Fibroblast of lung (primary cell): ENCODE measurements at regions not wholly inside any gene's neighbourhood (a gene's known extent, or its start where the extent isn't known, plus 50 kb on each side); places are given as distances from the start of the nearest gene placed in this dataset.

Experiments used
- DNase-seq, 2 donors: peaks; one replicate each; pipeline versions ENCODE4 v3.0.0 to v3.0.0-alpha.2; 2010; ENCODE audit warnings: low read depth in 2 of 2
- H2AFZ ChIP-seq: 2 replicates; pipeline ENCODE4 v1.5.1; 2012; ENCODE audit warnings: low read length, control low read depth, inconsistent platforms
- H3K27ac ChIP-seq: 2 replicates; pipeline ENCODE4 v1.5.1; 2011; ENCODE audit warnings: low read length, control low read depth; ENCODE audit not compliant: insufficient read depth
- H3K27me3 ChIP-seq: 2 replicates; pipeline ENCODE4 v1.5.1; 2011; ENCODE audit warnings: mild to moderate bottlenecking, low read length; ENCODE audit not compliant: control insufficient read depth, insufficient read depth
- H3K36me3 ChIP-seq: 2 replicates; pipeline ENCODE4 v1.5.1; 2011; ENCODE audit warnings: low read length; ENCODE audit not compliant: control insufficient read depth, insufficient read depth
- H3K4me1 ChIP-seq: 2 replicates; pipeline ENCODE4 v1.5.1; 2011; ENCODE audit warnings: low read length; ENCODE audit not compliant: control insufficient read depth, insufficient read depth; ENCODE audit errors: extremely low read depth
- H3K4me2 ChIP-seq: 2 replicates; pipeline ENCODE4 v1.5.1; 2011; ENCODE audit warnings: low read length, control low read depth; ENCODE audit not compliant: insufficient read depth; ENCODE audit errors: extremely low read depth
- H3K4me3 ChIP-seq, 4 experiments: fragments of 200-600 bp in 1 of 4; sonication (generic) in 1 of 4; replicated peaks in 1 of 4; 2 replicates each; pipeline ENCODE4 v1.5.1; 2011 to 2016; ENCODE audit warnings: low read length in 4 of 4, low read depth in 3 of 4, mild to moderate bottlenecking in 3 of 4, control low read depth in 2 of 4, inconsistent platforms in 1 of 4, mixed read lengths in 1 of 4; ENCODE audit not compliant: insufficient read depth in 1 of 4; ENCODE audit errors: control extremely low read depth in 1 of 4
- H3K79me2 ChIP-seq: 2 replicates; pipeline ENCODE4 v1.5.1; 2012; ENCODE audit warnings: mild to moderate bottlenecking, low read length, inconsistent platforms; ENCODE audit not compliant: control insufficient read depth, insufficient read depth
- H3K9ac ChIP-seq: 2 replicates; pipeline ENCODE4 v1.5.1; 2011; ENCODE audit warnings: mild to moderate bottlenecking, low read length, control low read depth; ENCODE audit not compliant: insufficient read depth
- H3K9me3 ChIP-seq: 2 replicates; pipeline ENCODE4 v1.5.1; 2012; ENCODE audit warnings: low read depth, low read length; ENCODE audit not compliant: control insufficient read depth, insufficient read depth
- H4K20me1 ChIP-seq: 2 replicates; pipeline ENCODE4 v1.5.1; 2011; ENCODE audit warnings: low read length; ENCODE audit not compliant: control insufficient read depth, insufficient read depth; ENCODE audit errors: extremely low read depth
- CTCF ChIP-seq, 2 donors: IDR thresholded peaks in 1 of 2; conservative IDR thresholded peaks in 1 of 2; 1 replicate in 1 of 2; 2 replicates in 1 of 2; pipeline ENCODE4 v1.5.1; 2011 to 2012; ENCODE audit warnings: low read length in 2 of 2, control low read depth in 1 of 2, inconsistent platforms in 1 of 2, low read depth in 1 of 2, mild to moderate bottlenecking in 1 of 2
- EZH2 ChIP-seq: IDR thresholded peaks from 2 replicates; pipeline ENCODE4 v1.5.1; 2012; ENCODE audit warnings: low read length, control low read depth, mild to moderate bottlenecking; ENCODE audit errors: missing control alignments

DNA sequence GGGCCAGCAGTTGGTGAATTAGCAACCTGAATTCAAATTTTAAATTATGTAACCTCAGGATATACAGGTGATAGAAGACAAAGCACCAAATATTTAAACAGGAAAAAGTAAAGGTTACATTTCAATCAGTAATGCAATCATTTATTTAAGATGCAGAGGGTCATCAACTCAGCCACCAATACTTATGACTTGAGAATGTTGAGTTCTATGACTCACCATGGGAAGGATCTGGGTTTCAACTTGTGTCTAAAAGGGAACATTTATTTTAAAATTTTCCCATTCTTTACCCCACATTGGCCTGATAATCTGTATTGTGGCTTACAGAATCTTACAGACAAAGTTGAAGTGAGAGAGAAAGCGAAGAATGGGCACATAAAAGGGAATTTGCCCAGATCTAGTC, 418.0 kb downstream of the NDFIP2 start:
- no peaks in the 10 kb centered on the region for H3K9me3 ChIP-seq
- peak in 1 of 2 donors; percentile 14 for DNase-seq
- H3K4me3 ChIP-seq: no peak overlapping the region
- H3K27me3 ChIP-seq: no peaks in the 10 kb centered on the region
- no peak overlapping the region for H2AFZ ChIP-seq
- no peak overlapping the region for H3K9ac ChIP-seq
- H3K4me2 ChIP-seq: no peak overlapping the region
- no peaks in the 10 kb centered on the region for H3K79me2 ChIP-seq
- no peaks in the 10 kb centered on the region for H3K36me3 ChIP-seq
- no peak overlapping the region for H3K27ac ChIP-seq
- no peaks in the 10 kb centered on the region for H3K4me1 ChIP-seq
- TF ChIP-seq EZH2: no peak
- TF ChIP-seq CTCF (conservative IDR thresholded peaks at IDR 0.05 in 1 of 2, IDR thresholded peaks at IDR 0.05 in 1 of 2; ENCODE audit: low read depth in 1 of 2, low read length in 2 of 2): no peak
- no peaks in the 10 kb centered on the region for H4K20me1 ChIP-seq

DNA sequence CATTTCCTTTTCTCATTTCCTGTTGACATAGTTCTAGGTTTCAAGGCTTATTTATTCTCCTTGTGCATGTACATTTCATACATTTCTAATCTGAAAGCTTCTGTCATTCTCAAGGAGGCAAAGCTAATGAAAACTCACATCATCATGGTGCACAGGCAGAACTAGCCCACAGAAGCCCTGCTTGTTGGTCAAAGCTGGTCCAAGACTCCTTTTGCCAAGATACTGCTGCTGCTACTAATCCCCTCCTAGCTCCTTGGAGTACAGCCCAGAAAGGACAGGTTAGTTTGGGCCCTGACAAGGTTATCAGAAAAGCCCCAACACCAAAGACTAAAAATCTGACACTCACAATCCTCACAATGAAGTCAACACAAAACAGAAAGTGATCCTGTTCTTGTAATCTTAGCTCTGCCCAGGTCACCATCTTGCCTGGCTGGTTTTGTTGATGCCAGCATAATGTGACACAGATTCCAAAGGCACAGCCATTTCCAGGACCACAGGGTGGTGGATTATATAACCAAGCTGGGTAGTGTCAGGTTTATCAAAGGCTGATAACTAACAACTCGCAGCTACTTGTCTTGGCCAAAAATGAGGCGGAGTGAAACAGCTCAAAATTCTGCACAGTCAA, 417.4 kb downstream of the NDFIP2 start:
- TF ChIP-seq EZH2: no peak
- no peak for TF ChIP-seq CTCF (conservative IDR thresholded peaks at IDR 0.05 in 1 of 2, IDR thresholded peaks at IDR 0.05 in 1 of 2; ENCODE audit: low read depth in 1 of 2, low read length in 2 of 2)
- H3K27me3 ChIP-seq: no peaks in the 10 kb centered on the region
- no peaks in the 10 kb centered on the region for H3K79me2 ChIP-seq
- no peak overlapping the region for H3K4me3 ChIP-seq
- no peak for DNase-seq
- H3K9ac ChIP-seq: no peak overlapping the region
- no peak overlapping the region for H3K27ac ChIP-seq
- H3K4me1 ChIP-seq: no peaks in the 10 kb centered on the region
- no peaks in the 10 kb centered on the region for H4K20me1 ChIP-seq
- no peaks in the 10 kb centered on the region for H3K36me3 ChIP-seq
- H3K9me3 ChIP-seq: no peaks in the 10 kb centered on the region
- H3K4me2 ChIP-seq: no peak overlapping the region
- no peak overlapping the region for H2AFZ ChIP-seq

DNA sequence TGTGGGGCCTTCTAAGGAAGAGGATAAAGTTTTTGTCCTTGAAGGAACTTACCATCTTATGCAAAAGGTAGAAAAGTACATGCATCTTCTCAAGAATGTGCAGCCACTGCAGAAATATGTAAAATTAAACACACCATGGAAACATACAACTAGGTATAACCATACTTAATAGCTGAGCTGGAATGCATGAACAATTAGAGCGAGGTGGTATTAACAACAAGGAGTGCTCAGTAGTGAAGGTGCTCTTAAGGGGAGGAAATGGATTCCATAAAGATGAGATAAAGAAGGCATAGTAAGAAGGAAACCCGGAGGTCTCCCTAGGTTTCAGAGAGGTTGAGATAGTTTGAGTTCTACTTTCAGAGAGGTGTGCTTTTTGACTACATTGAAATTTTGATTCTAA, 415.9 kb downstream of the NDFIP2 start:
- H3K36me3 ChIP-seq: no peaks in the 10 kb centered on the region
- H3K9ac ChIP-seq: no peak overlapping the region
- DNase-seq: no peak
- no peaks in the 10 kb centered on the region for H4K20me1 ChIP-seq
- H3K9me3 ChIP-seq: no peaks in the 10 kb centered on the region
- H3K27me3 ChIP-seq: no peaks in the 10 kb centered on the region
- no peak overlapping the region for H2AFZ ChIP-seq
- no peak overlapping the region for H3K27ac ChIP-seq
- H3K4me2 ChIP-seq: no peak overlapping the region
- no peaks in the 10 kb centered on the region for H3K79me2 ChIP-seq
- no peak for TF ChIP-seq CTCF (conservative IDR thresholded peaks at IDR 0.05 in 1 of 2, IDR thresholded peaks at IDR 0.05 in 1 of 2; ENCODE audit: low read depth in 1 of 2, low read length in 2 of 2)
- no peak overlapping the region for H3K4me3 ChIP-seq
- H3K4me1 ChIP-seq: no peaks in the 10 kb centered on the region
